ENCODE measurements at regions not wholly inside any gene's neighbourhood (a gene's known extent, or its start where the extent isn't known, plus 50 kb on each side); places are given as distances from the start of the nearest gene placed in this dataset.

GRCh38 chr3:54065140-54065539 is 57.2 kb upstream of the CACNA2D3 start:
- Histone ChIP-seq H3K27me3 (no peaks in the 10 kb centered on the region), H3K4me3 (replicated peaks in 1 of 3) (no peak overlapping the region), H3K9me3 (no peaks in the 10 kb centered on the region), H3K27ac (no peak overlapping the region), H3K4me1 (no peaks in the 10 kb centered on the region), H3K36me3 (no peaks in the 10 kb centered on the region)
- TF ChIP-seq, protein P1, sequence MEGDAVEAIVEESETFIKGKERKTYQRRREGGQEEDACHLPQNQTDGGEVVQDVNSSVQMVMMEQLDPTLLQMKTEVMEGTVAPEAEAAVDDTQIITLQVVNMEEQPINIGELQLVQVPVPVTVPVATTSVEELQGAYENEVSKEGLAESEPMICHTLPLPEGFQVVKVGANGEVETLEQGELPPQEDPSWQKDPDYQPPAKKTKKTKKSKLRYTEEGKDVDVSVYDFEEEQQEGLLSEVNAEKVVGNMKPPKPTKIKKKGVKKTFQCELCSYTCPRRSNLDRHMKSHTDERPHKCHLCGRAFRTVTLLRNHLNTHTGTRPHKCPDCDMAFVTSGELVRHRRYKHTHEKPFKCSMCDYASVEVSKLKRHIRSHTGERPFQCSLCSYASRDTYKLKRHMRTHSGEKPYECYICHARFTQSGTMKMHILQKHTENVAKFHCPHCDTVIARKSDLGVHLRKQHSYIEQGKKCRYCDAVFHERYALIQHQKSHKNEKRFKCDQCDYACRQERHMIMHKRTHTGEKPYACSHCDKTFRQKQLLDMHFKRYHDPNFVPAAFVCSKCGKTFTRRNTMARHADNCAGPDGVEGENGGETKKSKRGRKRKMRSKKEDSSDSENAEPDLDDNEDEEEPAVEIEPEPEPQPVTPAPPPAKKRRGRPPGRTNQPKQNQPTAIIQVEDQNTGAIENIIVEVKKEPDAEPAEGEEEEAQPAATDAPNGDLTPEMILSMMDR (IDR thresholded peaks at IDR 0.05): no peak
- no peak for TF ChIP-seq POLR2A (IDR thresholded peaks at IDR 0.05)
- intact Hi-C loops (cut with DNase I): no loop called here
- no peak for DNase-seq
- WGBS, 2 donors: 79 to 93% methylated on average over 4 of the region's 4 CpGs

- H3K36me3 ChIP-seq: no peaks in the 10 kb centered on the region
- DNase-seq: no peak
- H3K27me3 ChIP-seq: no peaks in the 10 kb centered on the region
- H3K4me3 ChIP-seq (replicated peaks in 1 of 3): no peak overlapping the region
- WGBS, 2 donors: 60 to 69% methylated on average over 8 of the region's 8 CpGs
- H3K9me3 ChIP-seq: no peaks in the 10 kb centered on the region
- no peak overlapping the region for H3K27ac ChIP-seq
- TF ChIP-seq, protein P1 (IDR thresholded peaks at IDR 0.05): no peak
- TF ChIP-seq POLR2A (IDR thresholded peaks at IDR 0.05): no peak
- intact Hi-C loops (cut with DNase I): no loop called here
- H3K4me1 ChIP-seq: no peaks in the 10 kb centered on the region
Measured at GRCh38 chr3:54064486-54064885, 57.9 kb upstream of the CACNA2D3 start.

DNA sequence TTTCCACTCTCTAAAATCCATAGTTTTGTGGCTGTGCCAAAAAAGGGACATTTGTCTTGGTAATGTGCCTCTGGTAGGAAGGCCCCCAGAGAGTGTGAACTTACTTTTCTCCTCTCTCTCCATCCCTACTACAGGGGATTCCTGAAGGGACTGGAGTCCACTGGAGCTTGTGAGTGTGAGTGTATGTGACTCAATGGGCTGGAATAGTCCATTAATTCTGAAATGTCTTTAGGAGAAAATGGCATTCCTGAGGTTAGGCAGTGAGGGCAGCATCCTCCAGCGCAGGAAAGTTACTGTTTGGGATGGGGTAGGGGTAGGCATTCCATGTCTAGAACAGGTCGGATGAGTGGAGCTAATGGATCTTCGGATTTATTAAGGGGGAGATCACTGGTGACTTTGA is 59.8 kb upstream of the CACNA2D3 start:
- DNase-seq: no peak
- no peaks in the 10 kb centered on the region for H3K9me3 ChIP-seq
- H3K36me3 ChIP-seq: no peaks in the 10 kb centered on the region
- WGBS, 2 donors: 85 to 91% methylated on average over 3 of the region's 3 CpGs
- TF ChIP-seq POLR2A (IDR thresholded peaks at IDR 0.05): no peak
- TF ChIP-seq, protein P1 (IDR thresholded peaks at IDR 0.05): no peak
- intact Hi-C loops (cut with DNase I): no loop called here
- no peak overlapping the region for H3K27ac ChIP-seq
- H3K4me1 ChIP-seq: no peaks in the 10 kb centered on the region
- no peak overlapping the region for H3K4me3 ChIP-seq (replicated peaks in 1 of 3)
- no peaks in the 10 kb centered on the region for H3K27me3 ChIP-seq

DNA sequence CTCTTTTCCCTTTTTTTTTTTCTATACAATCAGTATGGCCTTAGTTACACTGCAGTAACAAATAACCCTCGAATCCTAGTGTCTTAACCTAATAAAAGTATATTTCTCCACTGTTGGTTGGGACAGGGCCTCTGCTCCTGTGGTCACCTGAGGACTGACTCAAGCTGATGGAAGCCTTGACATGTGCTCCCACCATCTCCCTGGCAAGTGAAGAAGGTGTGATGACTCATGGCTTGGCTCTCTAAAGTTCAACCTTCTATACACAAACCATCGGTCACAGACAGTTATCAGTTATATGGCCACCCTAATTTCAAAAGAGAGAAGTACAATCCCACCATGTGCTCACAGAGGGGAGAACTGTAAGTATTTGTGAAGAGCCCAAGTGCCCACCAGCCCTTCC is 65.8 kb upstream of the CACNA2D3 start:
- no peak overlapping the region for H3K27ac ChIP-seq
- no peak for TF ChIP-seq POLR2A (IDR thresholded peaks at IDR 0.05)
- TF ChIP-seq, protein P1 (IDR thresholded peaks at IDR 0.05): no peak
- H3K4me3 ChIP-seq (replicated peaks in 1 of 3): no peak overlapping the region
- H3K36me3 ChIP-seq: no peaks in the 10 kb centered on the region
- no peaks in the 10 kb centered on the region for H3K9me3 ChIP-seq
- no peaks in the 10 kb centered on the region for H3K4me1 ChIP-seq
- H3K27me3 ChIP-seq: no peaks in the 10 kb centered on the region
- DNase-seq: no peak
- intact Hi-C loops (cut with DNase I): no loop called here
- WGBS, 2 donors: 88 to 89% methylated on average over 2 of the region's 2 CpGs

DNA sequence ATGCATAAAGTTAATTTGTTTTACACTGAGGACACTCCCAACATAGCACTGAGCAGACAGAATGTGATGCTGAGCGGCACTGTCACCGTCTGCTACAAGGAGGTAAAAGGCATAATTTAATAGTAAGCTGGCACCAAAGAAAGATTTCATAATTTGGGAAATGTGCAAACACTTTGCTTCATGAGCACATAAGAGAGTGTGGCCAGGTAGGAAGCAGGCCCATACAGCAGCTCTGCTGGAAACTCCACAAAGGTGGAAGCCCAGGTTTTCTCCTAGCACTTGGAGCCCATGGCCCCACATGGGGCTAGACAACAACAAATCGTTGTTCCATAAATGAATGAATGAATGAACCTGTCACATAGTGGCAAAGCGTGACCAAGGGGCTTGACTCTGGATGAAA is 68.5 kb upstream of the CACNA2D3 start:
- H3K4me3 ChIP-seq (replicated peaks in 1 of 3): no peak overlapping the region
- WGBS, 2 donors: 86 to 91% methylated on average over 4 of the region's 4 CpGs
- no peak for TF ChIP-seq POLR2A (IDR thresholded peaks at IDR 0.05)
- TF ChIP-seq, protein P1 (IDR thresholded peaks at IDR 0.05): no peak
- intact Hi-C loops (cut with DNase I): no loop called here
- no peak for DNase-seq
- no peak overlapping the region for H3K27ac ChIP-seq
- H3K36me3 ChIP-seq: no peaks in the 10 kb centered on the region
- no peaks in the 10 kb centered on the region for H3K27me3 ChIP-seq
- no peaks in the 10 kb centered on the region for H3K4me1 ChIP-seq
- H3K9me3 ChIP-seq: no peaks in the 10 kb centered on the region

Measured in thyroid gland (tissue), 4 donors.